ENCODE measurements at regions not wholly inside any gene's neighbourhood (a gene's known extent, or its start where the extent isn't known, plus 50 kb on each side); places are given as distances from the start of the nearest gene placed in this dataset.
"Not testable (repeated sequence)": the region's sequence is repeated elsewhere in the genome, so short reads cannot be mapped to it uniquely, and the experiment has no call there.

DNA sequence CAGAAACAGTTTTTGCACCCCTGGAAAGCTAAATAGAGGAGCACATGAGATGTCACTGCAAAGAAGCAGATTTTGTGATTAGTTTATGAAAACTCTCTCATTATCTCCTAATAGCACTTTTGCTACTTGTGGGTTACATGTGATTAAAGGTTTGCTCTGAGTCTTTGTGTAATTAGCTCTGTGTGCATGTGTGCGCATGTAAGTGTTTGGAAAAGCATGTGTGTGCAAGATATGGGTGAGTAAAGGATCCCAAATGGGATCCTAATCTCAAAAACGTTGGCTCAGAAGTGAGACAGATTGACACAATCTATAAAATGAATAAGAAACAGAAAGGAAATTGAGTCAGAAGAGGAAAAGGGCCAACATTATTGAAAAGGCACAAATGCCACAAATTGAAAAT is 104.5 kb downstream of the SKIDA1 start:
- no peak for DNase-seq (ENCODE audit: unreplicated experiment)
- Mint-ChIP-seq H3K27ac (ENCODE audit: low read depth, unreplicated experiment) (no peak overlapping the region), H3K36me3 (ENCODE audit: insufficient read depth, unreplicated experiment) (no peaks in the 10 kb centered on the region), H3K4me1 (ENCODE audit: insufficient read depth, unreplicated experiment) (no peaks in the 10 kb centered on the region), H3K4me3 (ENCODE audit: unreplicated experiment) (no peak overlapping the region), H3K27me3 (ENCODE audit: insufficient read depth, unreplicated experiment) (no peaks in the 10 kb centered on the region), H3K9me3 (ENCODE audit: unreplicated experiment) (no peaks in the 10 kb centered on the region)
- TF ChIP-seq, protein P1, sequence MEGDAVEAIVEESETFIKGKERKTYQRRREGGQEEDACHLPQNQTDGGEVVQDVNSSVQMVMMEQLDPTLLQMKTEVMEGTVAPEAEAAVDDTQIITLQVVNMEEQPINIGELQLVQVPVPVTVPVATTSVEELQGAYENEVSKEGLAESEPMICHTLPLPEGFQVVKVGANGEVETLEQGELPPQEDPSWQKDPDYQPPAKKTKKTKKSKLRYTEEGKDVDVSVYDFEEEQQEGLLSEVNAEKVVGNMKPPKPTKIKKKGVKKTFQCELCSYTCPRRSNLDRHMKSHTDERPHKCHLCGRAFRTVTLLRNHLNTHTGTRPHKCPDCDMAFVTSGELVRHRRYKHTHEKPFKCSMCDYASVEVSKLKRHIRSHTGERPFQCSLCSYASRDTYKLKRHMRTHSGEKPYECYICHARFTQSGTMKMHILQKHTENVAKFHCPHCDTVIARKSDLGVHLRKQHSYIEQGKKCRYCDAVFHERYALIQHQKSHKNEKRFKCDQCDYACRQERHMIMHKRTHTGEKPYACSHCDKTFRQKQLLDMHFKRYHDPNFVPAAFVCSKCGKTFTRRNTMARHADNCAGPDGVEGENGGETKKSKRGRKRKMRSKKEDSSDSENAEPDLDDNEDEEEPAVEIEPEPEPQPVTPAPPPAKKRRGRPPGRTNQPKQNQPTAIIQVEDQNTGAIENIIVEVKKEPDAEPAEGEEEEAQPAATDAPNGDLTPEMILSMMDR (IDR thresholded peaks at IDR 0.05; ENCODE audit: unreplicated experiment): no peak
- ChIA-PET POLR2A (no interaction called here), CTCF (no interaction called here)
- intact Hi-C loops (cut with micrococcal nuclease): no loop called here
- BruUV-seq (replicated peaks): no TSS peak

DNA sequence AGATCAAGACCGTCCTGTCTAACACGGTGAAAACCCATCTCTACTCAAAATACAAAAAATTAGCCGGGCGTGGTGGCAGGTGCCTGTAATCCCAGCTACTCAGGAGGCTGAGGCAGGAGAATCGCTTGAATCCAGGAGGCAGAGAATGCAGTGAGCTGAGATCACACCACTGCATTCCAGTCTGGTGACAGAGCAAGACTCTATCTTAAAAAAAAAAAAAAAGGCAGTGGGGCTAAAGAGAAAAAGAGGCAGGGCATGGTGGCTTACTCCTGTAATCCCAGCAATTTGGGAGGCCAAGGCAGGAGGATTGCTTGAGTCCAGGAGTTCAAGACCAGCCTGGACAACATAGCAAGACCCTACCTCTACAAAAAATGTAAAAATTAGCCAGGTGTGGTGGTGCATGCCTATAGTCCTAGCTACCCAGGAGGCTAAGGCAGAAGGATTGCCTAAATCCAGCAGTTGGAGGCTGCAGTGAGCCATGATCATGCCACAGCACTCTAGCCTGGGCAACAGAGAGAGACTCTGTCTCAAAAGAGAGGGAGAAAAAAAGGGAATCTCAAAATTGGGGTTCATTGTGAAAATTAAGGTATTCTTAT is 106.4 kb downstream of the SKIDA1 start:
- DNase-seq (ENCODE audit: unreplicated experiment); H3K9me3 Mint-ChIP-seq (ENCODE audit: unreplicated experiment); H3K4me3 Mint-ChIP-seq (ENCODE audit: unreplicated experiment); H3K27me3 Mint-ChIP-seq (ENCODE audit: insufficient read depth, unreplicated experiment); intact Hi-C loops (cut with micrococcal nuclease); H3K4me1 Mint-ChIP-seq (ENCODE audit: insufficient read depth, unreplicated experiment); H3K36me3 Mint-ChIP-seq (ENCODE audit: insufficient read depth, unreplicated experiment); H3K27ac Mint-ChIP-seq (ENCODE audit: low read depth, unreplicated experiment); BruUV-seq (replicated peaks): not testable (repeated sequence)
- POLR2A ChIA-PET: interaction anchor here (0.6 kb wide), 2 partner anchors 20 to 64 kb away, joined by 3 to 5 read pairs; no protein-coding TSS in a partner anchor
- CTCF ChIA-PET: interaction anchor here (0.9 to 1.2 kb wide), 2 partner anchors 9 to 325 kb away, joined by 3 to 6 read pairs; no protein-coding TSS in a partner anchor

DNA sequence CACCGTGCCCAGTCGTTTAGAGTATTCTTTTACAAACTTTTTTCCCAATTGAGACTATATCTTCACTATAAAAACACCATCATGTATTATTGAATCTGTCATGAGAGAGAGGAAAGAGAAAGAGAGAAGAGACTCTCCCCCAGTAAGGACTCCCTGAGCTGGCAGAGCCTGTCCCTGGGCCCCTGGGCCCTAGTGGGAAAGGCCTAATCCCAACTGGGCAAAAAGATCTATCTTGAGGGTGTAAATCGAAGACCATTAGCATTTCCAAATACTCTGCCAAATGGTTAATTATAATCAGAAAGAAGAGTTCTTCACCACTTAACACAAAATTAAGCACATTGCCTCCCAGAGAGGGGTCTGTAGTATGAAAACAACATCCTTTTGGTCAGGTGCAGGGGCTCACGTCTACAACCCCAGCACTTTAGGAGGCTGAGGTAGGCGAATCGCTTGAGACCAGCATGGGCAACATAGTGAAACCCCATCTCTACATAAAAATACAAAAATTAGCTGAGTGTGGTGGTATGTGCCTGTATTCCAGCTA is 108.2 kb downstream of the SKIDA1 start:
- ChIA-PET CTCF (interaction anchor here (1.0 kb wide), 1 partner anchor 26 kb away, joined by 3 read pairs; no protein-coding TSS in a partner anchor), POLR2A (no interaction called here)
- Mint-ChIP-seq H3K9me3 (ENCODE audit: unreplicated experiment) (no peaks in the 10 kb centered on the region), H3K27me3 (ENCODE audit: insufficient read depth, unreplicated experiment) (no peaks in the 10 kb centered on the region), H3K27ac (ENCODE audit: low read depth, unreplicated experiment) (no peak overlapping the region), H3K4me3 (ENCODE audit: unreplicated experiment) (no peak overlapping the region), H3K36me3 (ENCODE audit: insufficient read depth, unreplicated experiment) (no peaks in the 10 kb centered on the region), H3K4me1 (ENCODE audit: insufficient read depth, unreplicated experiment) (no peaks in the 10 kb centered on the region)
- intact Hi-C loops (cut with micrococcal nuclease): no loop called here
- DNase-seq (ENCODE audit: unreplicated experiment): no peak
- TF ChIP-seq, protein P1 (IDR thresholded peaks at IDR 0.05; ENCODE audit: unreplicated experiment): no peak
- BruUV-seq (replicated peaks): no TSS peak

DNA sequence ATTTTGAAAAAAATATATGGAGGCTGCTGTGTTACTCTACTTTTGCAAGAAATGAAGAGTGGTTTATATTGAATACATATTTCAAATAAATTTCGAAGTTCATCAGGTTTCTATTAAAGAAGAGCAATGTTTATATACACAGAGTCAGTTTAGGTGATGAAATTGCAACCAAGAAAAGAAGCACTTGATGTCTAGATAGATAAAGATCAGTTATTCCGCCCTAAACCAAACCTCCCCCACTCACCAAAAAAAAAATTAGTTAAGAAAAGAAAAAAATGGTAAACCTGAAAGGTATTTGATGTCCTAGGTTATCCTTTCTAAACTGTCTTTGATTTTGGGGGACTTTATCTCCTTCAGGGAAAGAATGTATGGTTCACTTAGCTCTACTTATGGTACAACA is 111.8 kb downstream of the SKIDA1 start:
- H3K27me3 Mint-ChIP-seq (ENCODE audit: insufficient read depth, unreplicated experiment): no peaks in the 10 kb centered on the region
- intact Hi-C loops (cut with micrococcal nuclease): no loop called here
- no peak overlapping the region for H3K4me3 Mint-ChIP-seq (ENCODE audit: unreplicated experiment)
- DNase-seq (ENCODE audit: unreplicated experiment): no peak
- H3K27ac Mint-ChIP-seq (ENCODE audit: low read depth, unreplicated experiment): no peak overlapping the region
- no peaks in the 10 kb centered on the region for H3K4me1 Mint-ChIP-seq (ENCODE audit: insufficient read depth, unreplicated experiment)
- TF ChIP-seq, protein P1 (IDR thresholded peaks at IDR 0.05; ENCODE audit: unreplicated experiment): no peak
- POLR2A ChIA-PET: no interaction called here
- H3K36me3 Mint-ChIP-seq (ENCODE audit: insufficient read depth, unreplicated experiment): no peaks in the 10 kb centered on the region
- no TSS peak for BruUV-seq (replicated peaks)
- CTCF ChIA-PET: no interaction called here
- no peaks in the 10 kb centered on the region for H3K9me3 Mint-ChIP-seq (ENCODE audit: unreplicated experiment)

Measured in MCF 10A (cell line).